SK-N-MC (cell line): ENCODE measurements at regions not wholly inside any gene's neighbourhood (a gene's known extent, or its start where the extent isn't known, plus 50 kb on each side); places are given as distances from the start of the nearest gene placed in this dataset.

Experiments used
- EZH2 ChIP-seq: fragments of 200-600 bp; sonication (generic); IDR thresholded peaks from one replicate; pipeline ENCODE4 v1.6.1; 2017; ENCODE audit warnings: antibody characterized with exemption
- FOXP2 ChIP-seq: optimal IDR thresholded peaks from 2 replicates; pipeline ENCODE3; 2011; ENCODE audit warnings: mild to moderate bottlenecking, moderate library complexity; ENCODE audit not compliant: insufficient read depth; ENCODE audit errors: extremely low read length, control extremely low read depth
- POLR2AphosphoS5 ChIP-seq: IDR thresholded peaks from 2 replicates; pipeline ENCODE4 v1.6.1; 2012; ENCODE audit warnings: mild to moderate bottlenecking, low read depth, low read length, borderline replicate concordance

GRCh38 chr5:18114151-18114757 is 480.0 kb downstream of the TAF11L14 start:
- TF ChIP-seq EZH2 (no peak), POLR2AphosphoS5 (no peak), FOXP2 (no peak)
